Right lobe of liver (tissue), 4 donors: ENCODE measurements at regions not wholly inside any gene's neighbourhood (a gene's known extent, or its start where the extent isn't known, plus 50 kb on each side); places are given as distances from the start of the nearest gene placed in this dataset.

ENCODE experiments used
- POLR2A ChIP-seq: fragments of 450-650 bp; IDR thresholded peaks from one replicate; pipeline ENCODE4 v1.6.1; 2017; ENCODE audit warnings: antibody characterized with exemption, mild to moderate bottlenecking
- TF ChIP-seq, protein P1 (sequence below), 4 donors: fragments of 200-600 bp in 3 of 4; fragments of 450-650 bp in 1 of 4; IDR thresholded peaks; one replicate each; pipeline versions ENCODE4 v1.5.1 to v1.8.0; 2016 to 2022; ENCODE audit warnings: antibody characterized with exemption in 4 of 4, mild to moderate bottlenecking in 2 of 4
- donor health status: DM: no; HTN: no; CAD: no.
- donor health status: DM: no; HTN: no; CAD: no.
- donor health status: DM: no; HTN: yes; CAD: no.

DNA sequence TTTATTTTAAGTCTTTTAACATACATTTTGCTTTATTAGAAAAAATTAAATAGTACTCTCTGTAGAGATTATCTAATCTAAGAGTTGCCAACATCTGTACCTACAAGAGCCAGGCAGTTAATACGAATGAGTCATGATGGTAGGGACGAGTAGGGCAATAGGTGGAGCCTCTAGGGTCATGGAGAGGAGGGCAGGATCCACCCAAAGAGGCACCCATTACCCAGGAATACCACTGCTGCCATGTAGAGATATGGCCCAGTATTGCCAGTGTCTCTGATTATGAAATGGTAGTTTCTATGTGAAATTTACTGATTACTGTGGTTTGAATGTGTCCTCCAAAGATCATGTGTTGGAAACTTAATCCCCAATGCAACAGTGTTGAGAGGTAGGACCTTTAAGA is 170.4 kb downstream of the PIK3R1 start:
- no peak for TF ChIP-seq POLR2A
- TF ChIP-seq, protein P1, sequence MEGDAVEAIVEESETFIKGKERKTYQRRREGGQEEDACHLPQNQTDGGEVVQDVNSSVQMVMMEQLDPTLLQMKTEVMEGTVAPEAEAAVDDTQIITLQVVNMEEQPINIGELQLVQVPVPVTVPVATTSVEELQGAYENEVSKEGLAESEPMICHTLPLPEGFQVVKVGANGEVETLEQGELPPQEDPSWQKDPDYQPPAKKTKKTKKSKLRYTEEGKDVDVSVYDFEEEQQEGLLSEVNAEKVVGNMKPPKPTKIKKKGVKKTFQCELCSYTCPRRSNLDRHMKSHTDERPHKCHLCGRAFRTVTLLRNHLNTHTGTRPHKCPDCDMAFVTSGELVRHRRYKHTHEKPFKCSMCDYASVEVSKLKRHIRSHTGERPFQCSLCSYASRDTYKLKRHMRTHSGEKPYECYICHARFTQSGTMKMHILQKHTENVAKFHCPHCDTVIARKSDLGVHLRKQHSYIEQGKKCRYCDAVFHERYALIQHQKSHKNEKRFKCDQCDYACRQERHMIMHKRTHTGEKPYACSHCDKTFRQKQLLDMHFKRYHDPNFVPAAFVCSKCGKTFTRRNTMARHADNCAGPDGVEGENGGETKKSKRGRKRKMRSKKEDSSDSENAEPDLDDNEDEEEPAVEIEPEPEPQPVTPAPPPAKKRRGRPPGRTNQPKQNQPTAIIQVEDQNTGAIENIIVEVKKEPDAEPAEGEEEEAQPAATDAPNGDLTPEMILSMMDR (IDR thresholded peaks at IDR 0.05): no peak
